DMS 273 treated with DMSO at 0.1 percent for 48 hours (cell line): ENCODE measurements at regions not wholly inside any gene's neighbourhood (a gene's known extent, or its start where the extent isn't known, plus 50 kb on each side); places are given as distances from the start of the nearest gene placed in this dataset.

ENCODE experiments used
- DNase-seq: peaks from one replicate; lab custom pipeline; 2025; lab: John Stamatoyannopoulos, UW

DNA sequence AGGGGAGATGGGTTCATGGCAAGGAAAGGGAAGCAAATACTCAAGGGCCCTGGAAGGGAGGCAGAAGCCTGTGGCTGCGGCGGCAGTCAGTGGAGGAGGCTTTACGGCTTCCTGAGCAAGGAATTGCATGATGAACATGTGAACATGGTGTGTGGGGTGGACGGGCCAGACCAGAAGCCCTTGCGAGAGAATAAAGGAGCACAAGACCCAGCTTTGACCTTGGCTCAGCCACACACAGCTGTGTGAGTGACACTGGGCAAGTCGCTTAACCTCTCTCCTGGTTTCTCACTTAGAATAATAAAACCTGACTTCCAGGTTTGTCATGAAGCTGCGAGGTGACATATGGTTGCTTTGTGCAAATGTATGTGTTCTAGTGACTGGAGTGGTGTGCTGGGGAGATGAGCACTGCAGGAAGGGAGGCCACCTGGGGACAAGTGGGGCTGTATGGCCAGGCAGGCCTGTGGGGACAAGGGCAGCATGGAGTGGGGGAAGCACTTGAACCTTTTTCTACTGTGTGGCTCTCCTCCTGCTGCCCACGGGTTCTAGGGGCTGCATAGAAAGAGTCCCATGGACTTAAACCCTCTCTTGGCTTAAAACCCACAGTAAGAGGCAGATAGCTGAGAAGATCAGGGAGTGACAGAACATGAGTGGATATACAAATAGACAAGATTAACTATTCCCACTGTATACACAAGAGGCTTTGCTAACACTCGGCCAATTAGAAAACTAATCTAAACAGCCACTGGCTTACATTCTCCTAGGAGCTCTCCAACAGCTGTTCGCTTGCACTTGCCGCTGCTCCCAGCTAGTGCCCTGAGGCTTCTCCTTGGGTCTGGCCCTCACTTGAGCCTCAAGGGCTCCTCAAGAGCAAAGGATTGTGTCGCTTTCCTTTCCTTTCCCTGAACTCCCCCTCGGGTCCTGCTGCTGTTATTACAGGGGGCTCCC, 67.3 kb upstream of the CDON start:
- peak; percentile 23 for DNase-seq

GRCh38 chr11:126127898-126128297, 65.2 kb upstream of the CDON start:
- DNase-seq, result peak; percentile 13

DNA sequence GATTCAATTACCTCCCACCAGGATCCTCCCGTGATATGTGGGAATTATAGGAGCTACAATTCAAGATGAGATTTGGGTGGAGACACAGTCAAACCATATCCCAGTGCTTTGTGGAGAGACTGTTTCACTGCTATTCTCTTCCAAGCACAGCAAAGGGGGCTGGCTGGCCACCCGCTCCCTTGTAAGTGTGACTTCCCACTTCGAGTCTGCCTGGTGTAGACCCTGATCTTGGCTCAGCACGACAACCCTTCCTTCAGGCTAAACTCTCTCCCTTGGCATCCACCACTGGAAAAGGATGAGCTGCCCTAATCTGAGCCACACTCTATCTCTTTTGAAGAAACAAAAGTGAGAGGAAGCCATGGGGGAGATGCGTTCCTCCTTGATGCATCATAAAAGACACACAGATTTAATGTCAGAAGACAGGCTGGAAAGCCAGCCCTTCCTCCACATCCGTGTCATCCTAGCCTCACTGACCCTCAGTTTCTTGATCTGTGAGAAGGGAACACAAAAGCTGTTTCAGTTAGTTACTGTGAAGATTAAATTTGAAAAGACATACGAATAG, 64.7 kb upstream of the CDON start:
- no peak for DNase-seq

- peak; percentile 25 for DNase-seq
Observed at GRCh38 chr11:126124231-126124661, 61.6 kb upstream of the CDON start.

- DNase-seq, result no peak
Observed at GRCh38 chr11:126123686-126124085, 61.0 kb upstream of the CDON start.

- no peak for DNase-seq
Observed at GRCh38 chr11:126122863-126123262, 60.2 kb upstream of the CDON start.

DNA sequence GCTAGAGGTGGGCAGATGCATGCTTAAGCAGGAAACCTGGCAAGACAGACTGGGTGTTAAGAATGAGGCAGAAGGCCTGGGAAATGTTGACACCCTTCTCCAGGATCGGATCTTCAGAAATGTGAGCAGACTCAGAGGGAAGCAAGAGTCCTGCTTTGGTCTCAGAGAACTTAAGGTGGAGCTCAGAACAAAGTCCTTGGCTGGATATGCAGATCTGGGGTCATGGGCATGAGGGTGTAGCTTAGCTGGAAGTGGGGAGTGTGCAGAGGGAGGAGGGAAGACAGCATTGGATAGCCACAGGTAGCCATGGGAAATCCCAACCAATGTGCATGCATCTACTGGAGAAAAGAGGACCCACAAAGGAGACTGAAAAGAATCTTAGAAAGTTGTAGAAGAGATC, 58.6 kb upstream of the CDON start:
- DNase-seq, result no peak

DNA sequence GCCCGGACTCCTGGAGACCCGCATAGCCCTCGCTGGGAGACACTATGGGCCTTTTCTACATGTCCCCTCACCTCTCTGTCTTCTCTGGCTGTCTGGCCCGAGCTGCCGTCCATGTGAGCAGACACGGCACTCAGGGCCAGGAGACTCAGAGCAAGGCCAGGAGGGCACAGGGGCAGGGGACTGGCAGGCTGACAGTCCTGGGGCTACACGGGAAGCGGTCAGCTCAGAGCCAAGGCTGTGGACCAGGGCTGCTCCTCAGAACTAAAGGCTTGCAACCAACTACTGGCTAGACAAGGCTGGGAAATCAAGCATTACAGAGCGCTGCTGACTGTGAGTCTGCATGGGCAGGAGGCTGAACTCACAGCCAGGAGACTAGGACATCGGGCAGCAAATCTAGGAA, 56.1 kb upstream of the CDON start:
- DNase-seq, result no peak

- DNase-seq, result peak; percentile 71
Observed at GRCh38 chr11:126115816-126116331, 53.2 kb upstream of the CDON start.

DNA sequence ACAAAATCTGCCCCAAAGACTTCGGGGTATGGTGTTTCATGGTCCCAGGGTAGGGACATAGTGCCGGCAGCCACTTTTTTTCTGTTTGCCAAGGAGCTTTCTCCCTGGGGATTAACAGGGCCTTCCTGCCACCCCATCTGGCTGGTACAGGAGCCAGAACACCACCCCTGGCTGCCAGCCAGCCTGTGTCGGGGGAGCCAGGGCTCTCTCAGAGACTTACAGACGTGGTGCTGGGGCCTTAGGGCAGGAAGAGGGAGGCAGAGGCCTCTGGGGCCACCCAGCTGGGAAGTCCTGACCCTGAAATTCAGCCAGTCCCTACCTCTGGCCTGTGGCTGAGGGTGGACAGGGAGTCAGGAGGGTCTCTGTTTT, 52.4 kb upstream of the CDON start:
- peak; percentile 89 for DNase-seq

GRCh38 chr11:126114486-126115126, 51.9 kb upstream of the CDON start:
- DNase-seq, result peak; percentile 75

DNA sequence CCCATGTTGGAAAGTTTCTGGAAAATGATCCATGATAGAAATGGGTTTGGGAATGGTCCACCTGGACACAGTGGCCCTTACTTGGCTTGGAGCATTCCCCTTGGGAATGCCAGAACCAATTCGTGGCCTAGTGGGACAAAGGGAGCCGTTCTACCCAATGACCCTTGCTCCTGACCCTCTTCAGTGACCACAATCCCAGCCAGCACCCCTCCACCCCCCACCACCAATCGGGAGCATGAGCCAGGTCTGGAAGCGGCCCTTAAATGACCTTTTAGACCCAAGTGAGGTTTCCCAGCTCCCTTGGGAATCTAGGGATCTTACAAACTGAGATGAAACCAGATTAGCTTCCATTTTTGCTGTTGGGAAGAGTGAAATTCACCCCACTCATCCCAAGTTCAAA, 51.3 kb upstream of the CDON start:
- DNase-seq, result no peak

GRCh38 chr11:126113515-126113957, 50.9 kb upstream of the CDON start:
- DNase-seq, result peak; percentile 97

DNA sequence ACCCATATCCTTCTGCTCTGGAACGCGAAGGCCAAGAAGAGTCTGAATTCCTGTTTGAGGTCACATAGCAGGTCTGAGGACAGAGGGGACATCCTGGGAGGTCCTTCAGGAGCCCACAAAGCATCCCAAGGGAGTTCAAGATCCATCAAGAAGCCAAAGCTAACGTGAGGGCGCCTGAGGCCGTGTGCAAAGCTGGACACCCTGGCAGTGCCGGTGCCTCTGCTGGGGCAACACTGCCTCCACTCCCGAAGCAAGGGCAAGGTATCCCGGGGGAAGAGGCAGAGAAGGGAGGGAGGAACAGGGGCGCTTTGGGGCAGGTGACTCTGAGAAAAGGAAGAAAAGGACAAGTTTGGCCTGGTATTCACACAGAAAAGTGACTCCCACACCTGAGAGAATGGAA, 50.3 kb upstream of the CDON start:
- DNase-seq, result no peak

DNA sequence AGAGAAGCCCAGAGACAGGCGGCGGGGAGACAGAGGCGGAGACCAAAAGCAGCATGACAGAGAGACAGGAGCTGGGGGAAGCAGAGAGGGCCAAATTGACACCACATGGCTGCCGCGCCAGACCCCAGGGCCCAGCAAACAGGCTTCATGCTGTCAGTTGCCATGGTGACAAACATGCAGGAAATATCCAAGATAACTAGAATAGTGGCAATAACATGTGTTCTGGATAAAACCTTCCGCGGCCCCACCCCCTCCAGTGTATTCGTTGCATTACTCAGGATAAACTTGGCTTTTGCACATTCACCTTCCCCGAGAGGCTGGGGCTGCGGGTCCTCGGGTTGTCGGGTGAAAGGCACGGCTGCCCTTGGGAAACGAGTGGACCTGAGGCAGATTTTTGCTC, 49.9 kb upstream of the CDON start:
- DNase-seq, result peak; percentile 8
